H1 (cell line): ENCODE measurements at regions not wholly inside any gene's neighbourhood (a gene's known extent, or its start where the extent isn't known, plus 50 kb on each side); places are given as distances from the start of the nearest gene placed in this dataset.

Experiments used
- CTCF ChIA-PET: fragments of 300-600 bp; sonication (Branson Sonifier 250); formaldehyde crosslinking; loops from one replicate; lab custom pipeline; 2021; ENCODE audit not compliant: partially characterized antibody; lab: Charles Lee
- POLR2A ChIA-PET: fragments of 300-600 bp; sonication (Branson Sonifier 250); formaldehyde crosslinking; loops from one replicate; lab custom pipeline; 2021; ENCODE audit warnings: inconsistent platforms; ENCODE audit not compliant: partially characterized antibody; lab: Charles Lee
- DNase-seq, 2 experiments: peaks; one replicate each; pipeline versions ENCODE4 v3.0.0 to v3.0.0-alpha.2; 2010 to 2022; ENCODE audit warnings: low spot score in 2 of 2, low read depth in 1 of 2, mixed read lengths in 1 of 2
- FAIRE-seq: peaks from 2 replicates; lab custom pipeline; 2011; peaks lifted over from hg19 to GRCh38; lab: Jason Lieb, UNC
- H2AFZ ChIP-seq: 2 replicates; pipeline ENCODE4 v1.8.1; 2012; ENCODE audit warnings: low read length, inconsistent platforms
- H2AK5ac ChIP-seq: 2 replicates; pipeline ENCODE4 v1.6.1; 2013; ENCODE audit warnings: low read depth, low read length
- H2BK120ac ChIP-seq: replicated peaks from 2 replicates; pipeline ENCODE3; 2013; ENCODE audit warnings: low read depth, low read length, inconsistent platforms
- H2BK12ac ChIP-seq: 2 replicates; pipeline ENCODE4 v1.6.1; 2013; ENCODE audit warnings: low read depth, low read length
- H2BK15ac ChIP-seq: 2 replicates; pipeline ENCODE4 v1.6.1; 2013; ENCODE audit warnings: low read length
- H2BK20ac ChIP-seq: 2 replicates; pipeline ENCODE4 v1.6.1; 2013; ENCODE audit warnings: low read length
- H2BK5ac ChIP-seq: 2 replicates; pipeline ENCODE4 v1.6.1; 2013; ENCODE audit warnings: low read depth, low read length
- H3K14ac ChIP-seq: 2 replicates; pipeline ENCODE4 v1.6.1; 2013; ENCODE audit warnings: inconsistent platforms; ENCODE audit not compliant: insufficient read length
- H3K18ac ChIP-seq: 2 replicates; pipeline ENCODE4 v1.6.1; 2013; ENCODE audit warnings: low read length; ENCODE audit errors: extremely low read depth
- H3K23ac ChIP-seq: 2 replicates; pipeline ENCODE4 v1.6.1; 2013; ENCODE audit warnings: inconsistent platforms; ENCODE audit not compliant: insufficient read length
- H3K23me2 ChIP-seq: 2 replicates; pipeline ENCODE4 v1.6.1; 2013; ENCODE audit warnings: low read depth, low read length
- H3K27ac ChIP-seq: 2 replicates; pipeline ENCODE4 v1.6.1; 2011; ENCODE audit warnings: low read depth, low read length, inconsistent platforms
- H3K27me3 ChIP-seq, 4 experiments: replicated peaks in 1 of 4; 1 replicate in 1 of 4; 2 replicates in 3 of 4; pipeline versions ENCODE4 v1.6.1 to v1.8.1; 2011 to 2013; ENCODE audit warnings: low read length in 3 of 4, mild to moderate bottlenecking in 3 of 4, inconsistent platforms in 2 of 4, mixed read lengths in 2 of 4, moderate library complexity in 1 of 4; ENCODE audit not compliant: control insufficient read depth in 3 of 4, insufficient read depth in 3 of 4; ENCODE audit errors: extremely low read depth in 1 of 4
- H3K36me3 ChIP-seq, 4 experiments: 2 replicates each; pipeline versions ENCODE4 v1.6.1 to v1.8.1; 2011 to 2013; ENCODE audit warnings: mild to moderate bottlenecking in 4 of 4, low read length in 3 of 4, moderate library complexity in 2 of 4, control low read depth in 1 of 4, inconsistent platforms in 1 of 4; ENCODE audit not compliant: insufficient read depth in 4 of 4, control insufficient read depth in 2 of 4
- H3K4ac ChIP-seq: replicated peaks from 2 replicates; pipeline ENCODE3; 2013; ENCODE audit warnings: low read length, low read depth, mixed read lengths, inconsistent platforms; ENCODE audit not compliant: insufficient read length
- H3K4me1 ChIP-seq, 4 experiments: replicated peaks in 1 of 4; 1 replicate in 1 of 4; 2 replicates in 3 of 4; pipeline versions ENCODE4 v1.6.1 to v1.8.1; 2011 to 2013; ENCODE audit warnings: low read length in 3 of 4, inconsistent platforms in 2 of 4, mixed read lengths in 1 of 4; ENCODE audit not compliant: insufficient read depth in 4 of 4, control insufficient read depth in 3 of 4
- H3K4me2 ChIP-seq, 2 experiments: 2 replicates each; pipeline versions ENCODE4 v1.6.1 to v1.8.1; 2011 to 2013; ENCODE audit warnings: low read depth in 2 of 2, low read length in 2 of 2, control low read depth in 1 of 2, inconsistent platforms in 1 of 2, mild to moderate bottlenecking in 1 of 2; ENCODE audit not compliant: insufficient read depth in 1 of 2
- H3K4me3 ChIP-seq, 4 experiments: fragments of 200-600, 300-600 bp in 1 of 4; sonication (generic), shearing (Covaris generic), sonication (Bioruptor Twin) in 1 of 4; 2 replicates each; pipeline versions ENCODE4 v1.5.1 to v1.8.1; 2011 to 2016; ENCODE audit warnings: low read length in 4 of 4, low read depth in 3 of 4, control low read depth in 2 of 4, inconsistent platforms in 2 of 4, mild to moderate bottlenecking in 2 of 4, mixed read lengths in 1 of 4, moderate library complexity in 1 of 4; ENCODE audit not compliant: insufficient read depth in 2 of 4; ENCODE audit errors: extremely low read depth in 1 of 4
- H3K56ac ChIP-seq: replicated peaks from 2 replicates; pipeline ENCODE3; 2013; ENCODE audit warnings: low read depth, mild to moderate bottlenecking, mixed read lengths, low read length, inconsistent platforms; ENCODE audit not compliant: insufficient read length
- H3K79me1 ChIP-seq: 2 replicates; pipeline ENCODE4 v1.6.1; 2013; ENCODE audit warnings: low read depth, low read length, control low read depth
- H3K79me2 ChIP-seq, 2 experiments: 2 replicates each; pipeline versions ENCODE4 v1.6.1 to v1.8.1; 2012 to 2013; ENCODE audit warnings: low read length in 2 of 2, mild to moderate bottlenecking in 2 of 2, inconsistent platforms in 1 of 2; ENCODE audit not compliant: insufficient read depth in 2 of 2, control insufficient read depth in 1 of 2
- H3K9ac ChIP-seq, 4 experiments: replicated peaks in 1 of 4; 1 replicate in 1 of 4; 2 replicates in 3 of 4; pipeline versions ENCODE4 v1.6.1 to v1.8.1; 2011 to 2013; ENCODE audit warnings: low read depth in 3 of 4, low read length in 3 of 4, control low read depth in 2 of 4, mild to moderate bottlenecking in 2 of 4, moderate library complexity in 2 of 4, inconsistent platforms in 1 of 4; ENCODE audit errors: extremely low read depth in 1 of 4
- H3K9me3 ChIP-seq, 2 experiments: 2 replicates each; pipeline versions ENCODE4 v1.6.1 to v1.8.1; 2012 to 2013; ENCODE audit warnings: mild to moderate bottlenecking in 2 of 2, moderate library complexity in 2 of 2, control low read depth in 1 of 2, inconsistent platforms in 1 of 2, low read depth in 1 of 2, low read length in 1 of 2, mixed read lengths in 1 of 2; ENCODE audit not compliant: insufficient read depth in 2 of 2
- H4K20me1 ChIP-seq, 2 experiments: replicated peaks in 1 of 2; 2 replicates each; pipeline versions ENCODE3 to v1.8.1; 2011 to 2013; ENCODE audit warnings: inconsistent platforms in 2 of 2, low read length in 2 of 2, mild to moderate bottlenecking in 1 of 2; ENCODE audit not compliant: insufficient read depth in 2 of 2, control insufficient read depth in 1 of 2
- H4K5ac ChIP-seq: 2 replicates; pipeline ENCODE4 v1.6.1; 2013; ENCODE audit warnings: low read length, low read depth, mixed read lengths, inconsistent platforms; ENCODE audit not compliant: insufficient read length
- H4K8ac ChIP-seq: 2 replicates; pipeline ENCODE4 v1.8.0; 2013; ENCODE audit warnings: mild to moderate bottlenecking, moderate library complexity, low read length, inconsistent platforms; ENCODE audit not compliant: insufficient read depth; ENCODE audit errors: extremely low read depth
- H4K91ac ChIP-seq: replicated peaks from 2 replicates; pipeline ENCODE3; 2013; ENCODE audit warnings: low read length, mixed read lengths, inconsistent platforms; ENCODE audit not compliant: insufficient read length
- BCL11A ChIP-seq, 2 experiments: IDR thresholded peaks; one replicate each; pipeline ENCODE4 v1.6.1; 2011; ENCODE audit warnings: low read depth in 2 of 2, low read length in 2 of 2, mild to moderate bottlenecking in 2 of 2
- RBBP5 ChIP-seq: IDR thresholded peaks from 2 replicates; pipeline ENCODE4 v1.7.1; 2012; ENCODE audit warnings: low read depth, mild to moderate bottlenecking, inconsistent platforms, low read length, moderate library complexity, borderline replicate concordance
- SP2 ChIP-seq: IDR thresholded peaks from 2 replicates; pipeline ENCODE4 v1.6.1; 2012; ENCODE audit warnings: mild to moderate bottlenecking, low read length, inconsistent platforms
- TCF12 ChIP-seq: IDR thresholded peaks from 2 replicates; pipeline ENCODE4 v1.6.1; 2011; ENCODE audit warnings: low read depth, mild to moderate bottlenecking, low read length
- WGBS, 2 experiments: shearing (Covaris generic) in 1 of 2; methylation state at CpG; one replicate each; pipeline versions ENCODE4 v1.1.6 to v1.1.7; 2013 to 2015; ENCODE audit warnings: low lambda C conversion rate in 2 of 2, mixed read lengths in 2 of 2, inconsistent platforms in 1 of 2, low coverage in 1 of 2, missing lambda C conversion rate in 1 of 2; ENCODE audit not compliant: insufficient replicate concordance in 2 of 2, insufficient coverage in 1 of 2, insufficient read length in 1 of 2; ENCODE audit errors: extremely low coverage in 1 of 2, missing lambda C conversion rate in 1 of 2; 5-methylcytosine and 5-hydroxymethylcytosine counted together
- TF ChIP-seq, protein P1 (sequence below): IDR thresholded peaks from 2 replicates; pipeline ENCODE4 v1.6.1; 2012; ENCODE audit warnings: inconsistent platforms
- TF ChIP-seq, protein P2 (sequence below): IDR thresholded peaks from 2 replicates; pipeline ENCODE4 v1.6.1; 2012; ENCODE audit warnings: inconsistent platforms

DNA sequence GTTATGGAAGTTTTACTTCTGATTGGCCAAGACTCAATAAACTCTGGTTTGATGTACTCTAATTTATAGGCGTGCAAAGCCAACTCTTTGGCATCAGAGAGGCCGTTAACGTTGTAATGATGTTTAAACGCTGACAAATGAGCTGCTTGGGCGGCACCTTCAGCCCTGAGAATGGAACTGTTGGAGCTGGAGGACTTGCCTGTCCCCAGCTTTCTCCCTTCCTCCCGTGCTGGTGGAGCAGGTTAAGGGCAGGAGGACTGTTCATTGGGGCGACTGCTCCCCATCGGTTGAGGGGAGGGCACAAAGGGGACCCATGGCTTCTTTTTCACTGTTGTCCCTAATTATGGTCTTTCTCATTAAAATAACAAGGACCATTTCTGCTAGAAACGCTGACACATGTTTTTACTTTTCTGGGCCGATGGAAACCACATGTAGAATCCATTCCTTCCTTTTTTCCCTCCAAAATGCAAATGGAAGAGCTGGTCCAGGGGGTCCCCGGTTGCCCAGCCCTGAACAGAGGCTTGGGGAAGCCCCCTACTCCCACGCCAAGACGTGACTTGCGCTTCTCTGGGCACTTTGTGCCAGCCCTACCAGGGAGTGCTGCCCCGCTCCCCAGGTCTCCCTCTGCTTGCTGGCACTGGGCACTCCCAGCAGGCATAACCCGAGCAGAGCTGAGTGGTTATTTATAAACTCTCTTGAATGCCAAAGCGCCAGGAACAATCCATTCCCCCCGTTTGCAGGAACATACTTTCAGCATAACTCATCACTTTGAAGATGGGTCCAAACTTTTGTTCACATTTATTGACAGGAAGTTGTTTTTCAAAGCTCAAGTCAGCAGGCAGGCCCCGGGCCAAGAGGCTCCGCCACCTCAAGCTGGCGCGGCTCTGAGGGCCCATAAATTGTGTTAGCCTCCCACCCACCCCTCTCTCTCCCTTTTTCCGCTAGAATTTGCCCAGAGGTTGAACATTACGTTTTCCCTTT is 170.1 kb downstream of the ASB1 start:
- Histone ChIP-seq H3K27ac (no peak overlapping the region), H4K91ac (no peak overlapping the region), H4K20me1 (no peaks in the 10 kb centered on the region), H3K56ac (no peak overlapping the region), H2BK20ac (no peak overlapping the region), H3K23me2 (no peaks in the 10 kb centered on the region), H3K9me3 (no peaks in the 10 kb centered on the region), H3K18ac (no peak overlapping the region), H2BK15ac (no peak overlapping the region), H2BK120ac (no peak overlapping the region), H3K14ac (no peak overlapping the region), H3K4ac (no peak overlapping the region), H3K4me1 (no peaks in the 10 kb centered on the region), H3K4me2 (no peak overlapping the region), H3K79me2 (no peaks in the 10 kb centered on the region), H2AFZ (no peak overlapping the region), H3K79me1 (no peaks in the 10 kb centered on the region), H4K5ac (no peak overlapping the region), H2BK12ac (no peak overlapping the region), H3K9ac (no peak overlapping the region), H3K36me3 (no peaks in the 10 kb centered on the region), H4K8ac (no peak overlapping the region), H2AK5ac (no peak overlapping the region), H3K4me3 (no peak overlapping the region), H2BK5ac (no peak overlapping the region), H3K23ac (no peak overlapping the region), H3K27me3 (no peaks in the 10 kb centered on the region)
- POLR2A ChIA-PET, result no interaction called here
- WGBS, 2 experiments, result 85% methylated on average over 22 of the region's 24 CpGs; no CpG with 5 or more reads in 1 of the 2 experiments
- CTCF ChIA-PET, result no interaction called here
- FAIRE-seq (no peak), DNase-seq (no peak)
- TF ChIP-seq, protein P1, sequence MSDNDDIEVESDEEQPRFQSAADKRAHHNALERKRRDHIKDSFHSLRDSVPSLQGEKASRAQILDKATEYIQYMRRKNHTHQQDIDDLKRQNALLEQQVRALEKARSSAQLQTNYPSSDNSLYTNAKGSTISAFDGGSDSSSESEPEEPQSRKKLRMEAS, result no peak
- TF ChIP-seq SP2, result no peak
- no peak for TF ChIP-seq TCF12
- TF ChIP-seq BCL11A (IDR thresholded peaks at IDR 0.05; ENCODE audit: low read depth in 2 of 2, low read length in 2 of 2), result no peak
- no peak for TF ChIP-seq RBBP5
- TF ChIP-seq, protein P2, sequence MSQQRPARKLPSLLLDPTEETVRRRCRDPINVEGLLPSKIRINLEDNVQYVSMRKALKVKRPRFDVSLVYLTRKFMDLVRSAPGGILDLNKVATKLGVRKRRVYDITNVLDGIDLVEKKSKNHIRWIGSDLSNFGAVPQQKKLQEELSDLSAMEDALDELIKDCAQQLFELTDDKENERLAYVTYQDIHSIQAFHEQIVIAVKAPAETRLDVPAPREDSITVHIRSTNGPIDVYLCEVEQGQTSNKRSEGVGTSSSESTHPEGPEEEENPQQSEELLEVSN, result peak; percentile 55; the same call in 1 of the 2 replicates
